Right renal pelvis (tissue), 4 donors: ENCODE measurements at regions not wholly inside any gene's neighbourhood (a gene's known extent, or its start where the extent isn't known, plus 50 kb on each side); places are given as distances from the start of the nearest gene placed in this dataset.

Experiments used
- DNase-seq, 4 donors: peaks; one replicate each; pipeline ENCODE4 v3.0.0-alpha.2; 2013; ENCODE audit warnings: low read depth in 4 of 4, low spot score in 3 of 4, missing footprints in 1 of 4

- DNase-seq = no peak
These were observed 133.6 kb downstream of the UBE2E3 start for GRCh38 chr2:181114021-181114420.

- no peak for DNase-seq
These were observed 135.9 kb downstream of the UBE2E3 start for GRCh38 chr2:181116261-181116660.

GRCh38 chr2:181117206-181117925 lies 137.0 kb downstream of the UBE2E3 start:
- DNase-seq = no peak

- no peak for DNase-seq
These were observed 140.2 kb downstream of the UBE2E3 start for GRCh38 chr2:181120625-181121024.

- DNase-seq = no peak
These were observed 141.6 kb downstream of the UBE2E3 start for GRCh38 chr2:181121996-181122395.

GRCh38 chr2:181122601-181123000 lies 142.2 kb downstream of the UBE2E3 start:
- no peak for DNase-seq

GRCh38 chr2:181123798-181124231 lies 143.4 kb downstream of the UBE2E3 start:
- DNase-seq = no peak

- no peak for DNase-seq
These were observed 144.1 kb downstream of the UBE2E3 start for GRCh38 chr2:181124497-181124896.

GRCh38 chr2:181125359-181125758 lies 145.0 kb downstream of the UBE2E3 start:
- no peak for DNase-seq

GRCh38 chr2:181126311-181126868 lies 146.0 kb downstream of the UBE2E3 start:
- no peak for DNase-seq

GRCh38 chr2:181128199-181128598 lies 147.8 kb downstream of the UBE2E3 start:
- DNase-seq = no peak

GRCh38 chr2:181129364-181130056 lies 149.1 kb downstream of the UBE2E3 start:
- DNase-seq = no peak

- DNase-seq = no peak
These were observed 150.3 kb downstream of the UBE2E3 start for GRCh38 chr2:181130686-181131085.

GRCh38 chr2:181131584-181131983 lies 151.2 kb downstream of the UBE2E3 start:
- no peak for DNase-seq

- DNase-seq = no peak
These were observed 158.4 kb downstream of the UBE2E3 start for GRCh38 chr2:181138816-181139215.

- no peak for DNase-seq
These were observed 159.4 kb downstream of the UBE2E3 start for GRCh38 chr2:181139831-181140230.

- DNase-seq = no peak
These were observed 160.0 kb downstream of the UBE2E3 start for GRCh38 chr2:181140414-181140813.

GRCh38 chr2:181140928-181141327 lies 160.5 kb downstream of the UBE2E3 start:
- no peak for DNase-seq

- DNase-seq = no peak
These were observed 161.3 kb downstream of the UBE2E3 start for GRCh38 chr2:181141676-181142075.

- no peak for DNase-seq
These were observed 162.1 kb downstream of the UBE2E3 start for GRCh38 chr2:181142514-181142913.

- no peak for DNase-seq
These were observed 163.4 kb downstream of the UBE2E3 start for GRCh38 chr2:181143790-181144300.

- DNase-seq = no peak
These were observed 165.2 kb downstream of the UBE2E3 start for GRCh38 chr2:181145645-181146044.
